Neural progenitor cell (in vitro differentiated cells): ENCODE measurements at regions not wholly inside any gene's neighbourhood (a gene's known extent, or its start where the extent isn't known, plus 50 kb on each side); places are given as distances from the start of the nearest gene placed in this dataset.

Experiments used
- EZH2phosphoT487 ChIP-seq: fragments of 200-600 bp; sonication (generic); IDR thresholded peaks from 2 replicates; pipeline ENCODE4 v1.6.1; 2017; ENCODE audit warnings: antibody characterized with exemption
- TF ChIP-seq, protein P1 (sequence below): fragments of 200-600 bp; sonication (generic); IDR thresholded peaks from 2 replicates; pipeline ENCODE4 v1.5.1; 2017; ENCODE audit warnings: antibody characterized with exemption, mild to moderate bottlenecking

DNA sequence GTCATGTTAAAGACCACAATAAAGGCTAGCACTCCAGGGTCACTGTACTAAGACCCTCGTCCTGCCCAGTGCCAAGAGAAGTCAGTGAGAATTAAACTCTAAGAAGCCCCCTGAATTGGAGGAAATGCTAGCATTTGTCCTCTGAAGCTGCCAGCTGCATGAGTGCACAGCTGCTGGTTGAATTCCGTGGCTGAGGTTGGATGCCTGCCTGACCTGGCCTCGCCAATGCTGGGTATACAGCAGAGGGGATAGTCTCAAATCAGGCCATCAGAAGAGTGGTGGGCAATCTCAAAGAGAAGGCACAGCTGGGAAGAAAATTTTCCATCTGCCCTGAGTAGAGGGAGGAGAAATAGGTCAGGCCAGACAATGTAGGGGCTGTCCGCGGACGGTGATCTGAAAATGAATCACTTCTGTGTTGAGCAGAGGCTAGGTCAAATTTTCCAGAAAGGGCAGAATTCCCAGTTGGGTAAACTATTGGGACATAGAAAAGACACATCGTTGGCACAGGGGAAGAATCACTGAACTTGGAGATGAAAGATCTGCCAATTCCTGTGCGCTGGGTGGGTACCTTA, 110.5 kb upstream of the AGAP1 start:
- TF ChIP-seq, protein P1, sequence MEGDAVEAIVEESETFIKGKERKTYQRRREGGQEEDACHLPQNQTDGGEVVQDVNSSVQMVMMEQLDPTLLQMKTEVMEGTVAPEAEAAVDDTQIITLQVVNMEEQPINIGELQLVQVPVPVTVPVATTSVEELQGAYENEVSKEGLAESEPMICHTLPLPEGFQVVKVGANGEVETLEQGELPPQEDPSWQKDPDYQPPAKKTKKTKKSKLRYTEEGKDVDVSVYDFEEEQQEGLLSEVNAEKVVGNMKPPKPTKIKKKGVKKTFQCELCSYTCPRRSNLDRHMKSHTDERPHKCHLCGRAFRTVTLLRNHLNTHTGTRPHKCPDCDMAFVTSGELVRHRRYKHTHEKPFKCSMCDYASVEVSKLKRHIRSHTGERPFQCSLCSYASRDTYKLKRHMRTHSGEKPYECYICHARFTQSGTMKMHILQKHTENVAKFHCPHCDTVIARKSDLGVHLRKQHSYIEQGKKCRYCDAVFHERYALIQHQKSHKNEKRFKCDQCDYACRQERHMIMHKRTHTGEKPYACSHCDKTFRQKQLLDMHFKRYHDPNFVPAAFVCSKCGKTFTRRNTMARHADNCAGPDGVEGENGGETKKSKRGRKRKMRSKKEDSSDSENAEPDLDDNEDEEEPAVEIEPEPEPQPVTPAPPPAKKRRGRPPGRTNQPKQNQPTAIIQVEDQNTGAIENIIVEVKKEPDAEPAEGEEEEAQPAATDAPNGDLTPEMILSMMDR = no peak
- no peak for TF ChIP-seq EZH2phosphoT487
